Upper lobe of right lung (tissue), 1 donor: ENCODE measurements at regions not wholly inside any gene's neighbourhood (a gene's known extent, or its start where the extent isn't known, plus 50 kb on each side); places are given as distances from the start of the nearest gene placed in this dataset.

Source experiments
- ATAC-seq: fragments of 200-7000 bp; cut with Tn5 transposase; one replicate; pipeline ENCODE4 v1.9.1; 2020; ENCODE audit warnings: mild to moderate bottlenecking, moderate library complexity
- DNase-seq: peaks from one replicate; pipeline ENCODE4 v3.0.0-alpha.2; 2020
- H3K27ac ChIP-seq: fragments of 200-600 bp; one replicate; pipeline ENCODE4 v1.8.0; 2022
- H3K27me3 ChIP-seq: fragments of 200-600 bp; one replicate; pipeline ENCODE4 v1.8.0; 2022; ENCODE audit warnings: mild to moderate bottlenecking
- H3K36me3 ChIP-seq: fragments of 200-600 bp; one replicate; pipeline ENCODE4 v1.8.0; 2022
- H3K4me1 ChIP-seq: fragments of 200-600 bp; one replicate; pipeline ENCODE4 v1.8.0; 2022
- H3K4me3 ChIP-seq: fragments of 200-600 bp; one replicate; pipeline ENCODE4 v1.8.0; 2022; ENCODE audit warnings: mild to moderate bottlenecking
- H3K9me3 ChIP-seq: fragments of 200-600 bp; one replicate; pipeline ENCODE4 v1.8.0; 2022
- CTCF ChIP-seq: fragments of 200-600 bp; IDR thresholded peaks from one replicate; pipeline ENCODE4 v1.8.0; 2022; ENCODE audit warnings: antibody characterized with exemption
- intact Hi-C: fragments of 100-400 bp; cut with DNase I; formaldehyde crosslinking; loops from one replicate; pipeline ENCODE4 v1.11.0; 2022
- donor health status: DM: no; HTN: yes; CAD: no; lungs with severe emphysema.

GRCh38 chr5:61951295-61951694 is 354.7 kb upstream of the KIF2A start:
- ATAC-seq = no peak
- Histone ChIP-seq H3K9me3 (no peaks in the 10 kb centered on the region), H3K4me3 (no peak overlapping the region), H3K4me1 (no peaks in the 10 kb centered on the region), H3K27ac (no peak overlapping the region), H3K36me3 (no peaks in the 10 kb centered on the region), H3K27me3 (no peaks in the 10 kb centered on the region)
- no peak for TF ChIP-seq CTCF
- intact Hi-C loops = no loop called here
- DNase-seq = no peak

GRCh38 chr5:61953913-61954312 is 352.1 kb upstream of the KIF2A start:
- intact Hi-C loops = no loop called here
- Histone ChIP-seq H3K27me3 (no peaks in the 10 kb centered on the region), H3K4me1 (no peaks in the 10 kb centered on the region), H3K4me3 (no peak overlapping the region), H3K27ac (no peak overlapping the region), H3K36me3 (no peaks in the 10 kb centered on the region), H3K9me3 (no peaks in the 10 kb centered on the region)
- DNase-seq (no peak), ATAC-seq (no peak)
- TF ChIP-seq CTCF = no peak

- Histone ChIP-seq H3K36me3 (no peaks in the 10 kb centered on the region), H3K27ac (no peak overlapping the region), H3K27me3 (no peaks in the 10 kb centered on the region), H3K4me1 (peaks cover 6% of the 10 kb centered on the region), H3K4me3 (no peak overlapping the region), H3K9me3 (no peaks in the 10 kb centered on the region)
- DNase-seq (no peak), ATAC-seq (no peak)
- intact Hi-C loops = no loop called here
- no peak for TF ChIP-seq CTCF
These were observed 341.8 kb upstream of the KIF2A start for GRCh38 chr5:61964201-61964600.

GRCh38 chr5:61965069-61965468 is 340.9 kb upstream of the KIF2A start:
- no peaks in the 10 kb centered on the region for H3K36me3 ChIP-seq
- intact Hi-C loops = no loop called here
- H3K27me3 ChIP-seq = no peaks in the 10 kb centered on the region
- no peaks in the 10 kb centered on the region for H3K9me3 ChIP-seq
- no peak overlapping the region for H3K4me3 ChIP-seq
- H3K4me1 ChIP-seq = peaks cover 6% of the 10 kb centered on the region
- no peak for DNase-seq
- ATAC-seq = no peak
- no peak for TF ChIP-seq CTCF
- H3K27ac ChIP-seq = no peak overlapping the region

GRCh38 chr5:61965490-61965889 is 340.5 kb upstream of the KIF2A start:
- no peaks in the 10 kb centered on the region for H3K9me3 ChIP-seq
- intact Hi-C loops = no loop called here
- DNase-seq = no peak
- no peaks in the 10 kb centered on the region for H3K36me3 ChIP-seq
- TF ChIP-seq CTCF = no peak
- no peak overlapping the region for H3K27ac ChIP-seq
- no peak for ATAC-seq
- no peak overlapping the region for H3K4me3 ChIP-seq
- H3K27me3 ChIP-seq = no peaks in the 10 kb centered on the region
- H3K4me1 ChIP-seq = peaks cover 6% of the 10 kb centered on the region

- intact Hi-C loops = no loop called here
- no peak for TF ChIP-seq CTCF
These were observed 339.6 kb upstream of the KIF2A start for GRCh38 chr5:61966296-61966955.

More at GRCh38 chr5:61966296-61966955, 339.6 kb upstream of the KIF2A start:
- DNase-seq (no peak), ATAC-seq (no peak)
- H3K4me3 ChIP-seq = no peak overlapping the region
- H3K36me3 ChIP-seq = no peaks in the 10 kb centered on the region
- H3K27ac ChIP-seq = no peak overlapping the region
- no peaks in the 10 kb centered on the region for H3K9me3 ChIP-seq
- peaks cover 6% of the 10 kb centered on the region for H3K4me1 ChIP-seq
- no peaks in the 10 kb centered on the region for H3K27me3 ChIP-seq
